ENCODE measurements at regions not wholly inside any gene's neighbourhood (a gene's known extent, or its start where the extent isn't known, plus 50 kb on each side); places are given as distances from the start of the nearest gene placed in this dataset.

- H3K27me3 ChIP-seq (ENCODE audit: control insufficient read depth, insufficient read depth, low read length) = no peaks in the 10 kb centered on the region
- POLR2A ChIA-PET = no interaction called here
- no peak overlapping the region for H3K27ac ChIP-seq (ENCODE audit: low read depth, low read length)
- H3K9me3 ChIP-seq (ENCODE audit: control insufficient read depth, insufficient read depth, low read length) = peaks cover 4% of the 10 kb centered on the region; the same call in 1 of the 2 replicates
- DNase-seq (ENCODE audit: low read depth, low spot score) = no peak
- no peak overlapping the region for H3K4me3 ChIP-seq (ENCODE audit: low read depth, low read length)
- CTCF ChIA-PET = no interaction called here
- TF ChIP-seq CTCF (IDR thresholded peaks at IDR 0.05; ENCODE audit: low read depth, low read length) = no peak
These were observed 819.7 kb downstream of the TBC1D32 start for GRCh38 chr6:120514544-120514943.

- Histone ChIP-seq H3K27ac (ENCODE audit: low read depth, low read length) (no peak overlapping the region), H3K27me3 (ENCODE audit: control insufficient read depth, insufficient read depth, low read length) (no peaks in the 10 kb centered on the region), H3K4me3 (ENCODE audit: low read depth, low read length) (no peak overlapping the region), H3K9me3 (ENCODE audit: control insufficient read depth, insufficient read depth, low read length) (peaks cover 8% of the 10 kb centered on the region; the same call in 1 of the 2 replicates)
- CTCF ChIA-PET = no interaction called here
- POLR2A ChIA-PET = no interaction called here
- DNase-seq (ENCODE audit: low read depth, low spot score) = no peak
- TF ChIP-seq CTCF (IDR thresholded peaks at IDR 0.05; ENCODE audit: low read depth, low read length) = no peak
These were observed 822.6 kb downstream of the TBC1D32 start for GRCh38 chr6:120511712-120512111.

- CTCF ChIA-PET = no interaction called here
- H3K4me3 ChIP-seq (ENCODE audit: low read depth, low read length) = no peak overlapping the region
- no peaks in the 10 kb centered on the region for H3K27me3 ChIP-seq (ENCODE audit: control insufficient read depth, insufficient read depth, low read length)
- POLR2A ChIA-PET = no interaction called here
- DNase-seq (ENCODE audit: low read depth, low spot score) = no peak
- H3K27ac ChIP-seq (ENCODE audit: low read depth, low read length) = no peak overlapping the region
- no peak for TF ChIP-seq CTCF (IDR thresholded peaks at IDR 0.05; ENCODE audit: low read depth, low read length)
- peaks cover 6% of the 10 kb centered on the region; the same call in 1 of the 2 replicates for H3K9me3 ChIP-seq (ENCODE audit: control insufficient read depth, insufficient read depth, low read length)
These were observed 835.6 kb downstream of the TBC1D32 start for GRCh38 chr6:120498711-120499110.

GRCh38 chr6:120496661-120497060 is 837.6 kb downstream of the TBC1D32 start:
- ChIA-PET CTCF (no interaction called here), POLR2A (no interaction called here)
- peaks cover 6% of the 10 kb centered on the region; the same call in 1 of the 2 replicates for H3K9me3 ChIP-seq (ENCODE audit: control insufficient read depth, insufficient read depth, low read length)
- no peaks in the 10 kb centered on the region for H3K27me3 ChIP-seq (ENCODE audit: control insufficient read depth, insufficient read depth, low read length)
- no peak overlapping the region for H3K4me3 ChIP-seq (ENCODE audit: low read depth, low read length)
- no peak for TF ChIP-seq CTCF (IDR thresholded peaks at IDR 0.05; ENCODE audit: low read depth, low read length)
- no peak overlapping the region for H3K27ac ChIP-seq (ENCODE audit: low read depth, low read length)
- no peak for DNase-seq (ENCODE audit: low read depth, low spot score)

GRCh38 chr6:120493505-120493904 is 840.8 kb downstream of the TBC1D32 start:
- H3K27me3 ChIP-seq (ENCODE audit: control insufficient read depth, insufficient read depth, low read length) = no peaks in the 10 kb centered on the region
- no peak overlapping the region for H3K27ac ChIP-seq (ENCODE audit: low read depth, low read length)
- POLR2A ChIA-PET = no interaction called here
- CTCF ChIA-PET = no interaction called here
- DNase-seq (ENCODE audit: low read depth, low spot score) = no peak
- H3K4me3 ChIP-seq (ENCODE audit: low read depth, low read length) = no peak overlapping the region
- no peak for TF ChIP-seq CTCF (IDR thresholded peaks at IDR 0.05; ENCODE audit: low read depth, low read length)
- peaks cover 2% of the 10 kb centered on the region; the same call in 1 of the 2 replicates for H3K9me3 ChIP-seq (ENCODE audit: control insufficient read depth, insufficient read depth, low read length)

Measured in AG04450 (cell line).